SK-N-SH (cell line): ENCODE measurements at regions not wholly inside any gene's neighbourhood (a gene's known extent, or its start where the extent isn't known, plus 50 kb on each side); places are given as distances from the start of the nearest gene placed in this dataset.

Experiments
- CTCF ChIA-PET: fragments of 300-600, 350-600 bp; formaldehyde crosslinking; extraction: SDS; loops from one replicate; lab custom pipeline; 2021; lab: Yijun Ruan, JAX
- POLR2A ChIA-PET: fragments of 350-600 bp; sonication (Branson Sonifier 250); formaldehyde crosslinking; extraction: SDS; loops from one replicate; lab custom pipeline; 2020; ENCODE audit warnings: antibody characterized with exemption, inconsistent platforms; lab: Yijun Ruan, JAX
- DNase-seq: peaks from one replicate; pipeline ENCODE4 v3.0.0; 2012
- H2AFZ ChIP-seq: fragments of 200-600 bp; sonication (generic); 2 replicates; pipeline ENCODE4 v1.8.1; 2016; ENCODE audit warnings: antibody characterized with exemption, mild to moderate bottlenecking, low read depth
- H3F3A ChIP-seq: fragments of 200-600 bp; sonication (generic); replicated peaks from 2 replicates; pipeline ENCODE3; 2016; ENCODE audit warnings: antibody characterized with exemption, mild to moderate bottlenecking; ENCODE audit not compliant: insufficient read depth
- H3K27ac ChIP-seq, 2 experiments: fragments of 200-500 bp in 1 of 2; fragments of 200-600 bp in 1 of 2; sonication (Bioruptor generic) in 1 of 2; sonication (generic), shearing (Covaris generic) in 1 of 2; 2 replicates each; pipeline versions ENCODE4 v1.5.1 to v1.6.1; 2014 to 2016; ENCODE audit warnings: low read depth in 2 of 2, inconsistent platforms in 1 of 2, low read length in 1 of 2, mild to moderate bottlenecking in 1 of 2, mixed read lengths in 1 of 2
- H3K27me3 ChIP-seq: fragments of 200-600 bp; sonication (generic), shearing (Covaris generic); 2 replicates; pipeline ENCODE4 v1.6.1; 2016; ENCODE audit warnings: mixed run types; ENCODE audit not compliant: insufficient read depth
- H3K36me3 ChIP-seq, 2 experiments: fragments of 200-500 bp in 1 of 2; fragments of 200-600 bp in 1 of 2; sonication (Bioruptor generic) in 1 of 2; sonication (generic) in 1 of 2; replicated peaks in 1 of 2; 2 replicates each; pipeline versions ENCODE3 to v1.5.1; 2014 to 2016; ENCODE audit warnings: low read length in 1 of 2, mild to moderate bottlenecking in 1 of 2; ENCODE audit not compliant: insufficient read depth in 2 of 2, control insufficient read depth in 1 of 2
- H3K4me1 ChIP-seq, 2 experiments: fragments of 200-500 bp in 1 of 2; fragments of 200-600 bp in 1 of 2; sonication (Bioruptor generic) in 1 of 2; sonication (generic), shearing (Covaris generic) in 1 of 2; 2 replicates each; pipeline versions ENCODE4 v1.5.1 to v1.6.1; 2014 to 2016; ENCODE audit warnings: low read depth in 1 of 2, low read length in 1 of 2, mixed run types in 1 of 2; ENCODE audit not compliant: insufficient read depth in 2 of 2, control insufficient read depth in 1 of 2
- H3K4me2 ChIP-seq: fragments of 200-600 bp; sonication (generic), shearing (Covaris generic); 2 replicates; pipeline ENCODE4 v1.6.1; 2017; ENCODE audit warnings: mixed run types
- H3K4me3 ChIP-seq, 2 experiments: fragments of 200-500 bp in 1 of 2; fragments of 200-600 bp in 1 of 2; sonication (Bioruptor generic) in 1 of 2; sonication (generic), shearing (Covaris generic) in 1 of 2; 2 replicates each; pipeline versions ENCODE4 v1.5.1 to v1.8.1; 2014 to 2016; ENCODE audit warnings: low read depth in 2 of 2, inconsistent platforms in 1 of 2, low read length in 1 of 2, mild to moderate bottlenecking in 1 of 2, mixed read lengths in 1 of 2, moderate library complexity in 1 of 2
- H3K79me2 ChIP-seq: fragments of 200-600 bp; sonication (generic); 2 replicates; pipeline ENCODE4 v1.8.1; 2017; ENCODE audit warnings: mild to moderate bottlenecking; ENCODE audit not compliant: insufficient read depth
- H3K9ac ChIP-seq: fragments of 200-600 bp; sonication (generic); 2 replicates; pipeline ENCODE4 v1.6.1; 2017; ENCODE audit warnings: mixed run types
- H3K9me2 ChIP-seq: fragments of 200-600 bp; sonication (generic); 2 replicates; pipeline ENCODE4 v1.6.1; 2017; ENCODE audit warnings: mixed run types
- H3K9me3 ChIP-seq: fragments of 200-600 bp; sonication (generic); 2 replicates; pipeline ENCODE4 v1.6.1; 2017; ENCODE audit warnings: mixed run types, mild to moderate bottlenecking, moderate library complexity
- H4K20me1 ChIP-seq: fragments of 200-600 bp; sonication (generic); 2 replicates; pipeline ENCODE4 v1.6.1; 2017; ENCODE audit warnings: mild to moderate bottlenecking, mixed run types; ENCODE audit not compliant: insufficient read depth
- ELF1 ChIP-seq: IDR thresholded peaks from 2 replicates; pipeline ENCODE4 v1.4.0; 2012
- EZH2phosphoT487 ChIP-seq: fragments of 200-600 bp; sonication (generic); IDR thresholded peaks from 2 replicates; pipeline ENCODE4 v1.6.1; 2017; ENCODE audit warnings: low read depth, mixed run types, mild to moderate bottlenecking, antibody characterized with exemption, moderate library complexity, borderline replicate concordance
- GATA2 ChIP-seq: sonication (generic); formaldehyde crosslinking; IDR thresholded peaks from 2 replicates; pipeline ENCODE4 v1.5.0; 2020; ENCODE audit warnings: mild to moderate bottlenecking, missing genetic modification reagents
- IRF3 ChIP-seq: fragments of 150-350 bp; IDR thresholded peaks from 2 replicates; pipeline ENCODE4 v1.6.1; 2016; ENCODE audit warnings: mild to moderate bottlenecking, low read depth, low read length
- MEF2A ChIP-seq: IDR thresholded peaks from 2 replicates; pipeline ENCODE4 v1.4.0; 2012; ENCODE audit warnings: low read depth, borderline replicate concordance
- NFIC ChIP-seq: IDR thresholded peaks from 2 replicates; pipeline ENCODE4 v1.4.0; 2012; ENCODE audit warnings: borderline replicate concordance
- NRF1 ChIP-seq: IDR thresholded peaks from 2 replicates; pipeline ENCODE4 v1.6.1; 2012; ENCODE audit warnings: low read depth, mild to moderate bottlenecking, low read length
- PBX3 ChIP-seq: IDR thresholded peaks from 2 replicates; pipeline ENCODE4; 2012
- RCOR1 ChIP-seq: fragments of 150-350 bp; IDR thresholded peaks from 2 replicates; pipeline ENCODE4 v1.6.1; 2017; ENCODE audit warnings: antibody characterized with exemption, low read length
- REST ChIP-seq: IDR thresholded peaks from 2 replicates; pipeline ENCODE4 v1.6.1; 2012; ENCODE audit warnings: mild to moderate bottlenecking, low read depth, low read length, moderate library complexity
- RFX5 ChIP-seq: IDR thresholded peaks from 2 replicates; pipeline ENCODE4 v1.6.1; 2012; ENCODE audit warnings: mild to moderate bottlenecking, improper control_type of control experiment, low read length
- RXRA ChIP-seq: IDR thresholded peaks from 2 replicates; pipeline ENCODE4 v1.4.0; 2012; ENCODE audit warnings: low read depth, mild to moderate bottlenecking, borderline replicate concordance
- SIN3A ChIP-seq: IDR thresholded peaks from 2 replicates; pipeline ENCODE4 v1.6.1; 2012; ENCODE audit warnings: low read depth, mild to moderate bottlenecking, low read length, moderate library complexity, borderline replicate concordance
- SMC3 ChIP-seq: IDR thresholded peaks from 2 replicates; pipeline ENCODE4 v1.6.1; 2012; ENCODE audit warnings: low read depth, low read length, improper control_type of control experiment
- TCF12 ChIP-seq: IDR thresholded peaks from 2 replicates; pipeline ENCODE4 v1.4.0; 2012
- TEAD4 ChIP-seq: IDR thresholded peaks from 2 replicates; pipeline ENCODE4 v1.4.0; 2012; ENCODE audit warnings: mild to moderate bottlenecking, borderline replicate concordance; ENCODE audit not compliant: insufficient read depth
- USF2 ChIP-seq: fragments of 150-350 bp; IDR thresholded peaks from 2 replicates; pipeline ENCODE4 v1.6.1; 2017; ENCODE audit warnings: antibody characterized with exemption, low read length, low read depth, borderline replicate concordance
- YY1 ChIP-seq: IDR thresholded peaks from 2 replicates; pipeline ENCODE4 v1.4.0; 2012; ENCODE audit warnings: low read depth, mild to moderate bottlenecking
- ZBTB33 ChIP-seq: IDR thresholded peaks from 2 replicates; pipeline ENCODE4 v1.4.0; 2012; ENCODE audit warnings: low read depth, borderline replicate concordance
- TF ChIP-seq, protein P1 (sequence below): fragments of 200-600 bp; sonication (generic); IDR thresholded peaks from 2 replicates; pipeline ENCODE4 v1.6.1; 2017; ENCODE audit warnings: antibody characterized with exemption, mild to moderate bottlenecking, moderate library complexity

- Histone ChIP-seq H3K27me3 (no peaks in the 10 kb centered on the region), H3K27ac (no peak overlapping the region), H3K79me2 (no peaks in the 10 kb centered on the region), H3K36me3 (no peaks in the 10 kb centered on the region), H3K4me1 (no peaks in the 10 kb centered on the region), H3K9me2 (no peaks in the 10 kb centered on the region), H2AFZ (no peak overlapping the region), H3K4me2 (no peak overlapping the region), H3F3A (no peaks in the 10 kb centered on the region), H4K20me1 (no peaks in the 10 kb centered on the region), H3K9ac (no peak overlapping the region), H3K9me3 (peaks cover 18% of the 10 kb centered on the region), H3K4me3 (no peak overlapping the region)
- TF ChIP-seq RFX5, result no peak
- TF ChIP-seq SIN3A, result no peak
- TF ChIP-seq ZBTB33, result no peak
- TF ChIP-seq RXRA, result no peak
- no peak for TF ChIP-seq MEF2A
- TF ChIP-seq, protein P1, sequence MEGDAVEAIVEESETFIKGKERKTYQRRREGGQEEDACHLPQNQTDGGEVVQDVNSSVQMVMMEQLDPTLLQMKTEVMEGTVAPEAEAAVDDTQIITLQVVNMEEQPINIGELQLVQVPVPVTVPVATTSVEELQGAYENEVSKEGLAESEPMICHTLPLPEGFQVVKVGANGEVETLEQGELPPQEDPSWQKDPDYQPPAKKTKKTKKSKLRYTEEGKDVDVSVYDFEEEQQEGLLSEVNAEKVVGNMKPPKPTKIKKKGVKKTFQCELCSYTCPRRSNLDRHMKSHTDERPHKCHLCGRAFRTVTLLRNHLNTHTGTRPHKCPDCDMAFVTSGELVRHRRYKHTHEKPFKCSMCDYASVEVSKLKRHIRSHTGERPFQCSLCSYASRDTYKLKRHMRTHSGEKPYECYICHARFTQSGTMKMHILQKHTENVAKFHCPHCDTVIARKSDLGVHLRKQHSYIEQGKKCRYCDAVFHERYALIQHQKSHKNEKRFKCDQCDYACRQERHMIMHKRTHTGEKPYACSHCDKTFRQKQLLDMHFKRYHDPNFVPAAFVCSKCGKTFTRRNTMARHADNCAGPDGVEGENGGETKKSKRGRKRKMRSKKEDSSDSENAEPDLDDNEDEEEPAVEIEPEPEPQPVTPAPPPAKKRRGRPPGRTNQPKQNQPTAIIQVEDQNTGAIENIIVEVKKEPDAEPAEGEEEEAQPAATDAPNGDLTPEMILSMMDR, result no peak
- TF ChIP-seq EZH2phosphoT487, result no peak
- TF ChIP-seq YY1, result no peak
- TF ChIP-seq NRF1, result no peak
- no peak for TF ChIP-seq GATA2
- TF ChIP-seq REST, result no peak
- TF ChIP-seq TEAD4, result no peak
- no peak for TF ChIP-seq TCF12
- TF ChIP-seq IRF3, result no peak
- TF ChIP-seq NFIC, result no peak
- TF ChIP-seq ELF1, result no peak
- no peak for TF ChIP-seq SMC3
- TF ChIP-seq USF2, result no peak
- TF ChIP-seq RCOR1, result no peak
- no peak for TF ChIP-seq PBX3
- ChIA-PET POLR2A (no interaction called here), CTCF (no interaction called here)
- no peak for DNase-seq
Observed at GRCh38 chr4:30413915-30414314, 306.3 kb upstream of the PCDH7 start.
